ENCODE measurements at regions not wholly inside any gene's neighbourhood (a gene's known extent, or its start where the extent isn't known, plus 50 kb on each side); places are given as distances from the start of the nearest gene placed in this dataset.

DNA sequence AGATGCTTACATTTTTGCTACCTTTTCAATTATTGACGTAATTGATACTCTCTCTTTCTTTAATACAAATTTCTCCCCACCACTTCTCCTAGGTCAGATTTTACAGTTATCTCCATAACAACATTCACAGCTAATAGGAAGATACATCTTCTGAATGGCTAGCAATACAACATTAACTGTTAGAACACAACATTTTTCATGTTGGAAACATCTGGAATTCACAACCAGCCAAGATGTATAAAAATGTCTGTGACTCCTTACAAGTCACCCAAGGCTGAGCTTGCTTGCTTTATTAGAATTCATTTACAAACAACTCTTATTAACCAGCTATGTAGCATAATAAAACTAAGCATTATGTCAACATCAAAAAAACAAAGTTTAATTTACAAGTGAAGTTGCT lies 81.0 kb upstream of the ROBO2 start:
- TF ChIP-seq, protein P1, sequence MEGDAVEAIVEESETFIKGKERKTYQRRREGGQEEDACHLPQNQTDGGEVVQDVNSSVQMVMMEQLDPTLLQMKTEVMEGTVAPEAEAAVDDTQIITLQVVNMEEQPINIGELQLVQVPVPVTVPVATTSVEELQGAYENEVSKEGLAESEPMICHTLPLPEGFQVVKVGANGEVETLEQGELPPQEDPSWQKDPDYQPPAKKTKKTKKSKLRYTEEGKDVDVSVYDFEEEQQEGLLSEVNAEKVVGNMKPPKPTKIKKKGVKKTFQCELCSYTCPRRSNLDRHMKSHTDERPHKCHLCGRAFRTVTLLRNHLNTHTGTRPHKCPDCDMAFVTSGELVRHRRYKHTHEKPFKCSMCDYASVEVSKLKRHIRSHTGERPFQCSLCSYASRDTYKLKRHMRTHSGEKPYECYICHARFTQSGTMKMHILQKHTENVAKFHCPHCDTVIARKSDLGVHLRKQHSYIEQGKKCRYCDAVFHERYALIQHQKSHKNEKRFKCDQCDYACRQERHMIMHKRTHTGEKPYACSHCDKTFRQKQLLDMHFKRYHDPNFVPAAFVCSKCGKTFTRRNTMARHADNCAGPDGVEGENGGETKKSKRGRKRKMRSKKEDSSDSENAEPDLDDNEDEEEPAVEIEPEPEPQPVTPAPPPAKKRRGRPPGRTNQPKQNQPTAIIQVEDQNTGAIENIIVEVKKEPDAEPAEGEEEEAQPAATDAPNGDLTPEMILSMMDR (IDR thresholded peaks at IDR 0.05; ENCODE audit: borderline replicate concordance, extremely low read depth, low read length, poor library complexity, severe bottlenecking) = no peak
- TF ChIP-seq EZH2 (IDR thresholded peaks at IDR 0.05; ENCODE audit: borderline replicate concordance, low read depth, low read length, severe bottlenecking) = no peak

Data from DND-41 (cell line).